PC-9 (cell line): ENCODE measurements at regions not wholly inside any gene's neighbourhood (a gene's known extent, or its start where the extent isn't known, plus 50 kb on each side); places are given as distances from the start of the nearest gene placed in this dataset.

ENCODE experiments used
- BruUV-seq: library from RNA; stranded (reverse); fragments of 400-500 nt; replicated peaks from 2 replicates; lab custom pipeline; 2021; lab: Mats Ljungman, UMichigan
- CTCF ChIA-PET: fragments of 300-600 bp; sonication (Branson Sonifier 250); formaldehyde crosslinking; loops from one replicate; lab custom pipeline; 2022; ENCODE audit warnings: antibody characterized with exemption; lab: Charles Lee
- POLR2A ChIA-PET: fragments of 300-600 bp; sonication (Branson Sonifier 250); formaldehyde crosslinking; loops from one replicate; lab custom pipeline; 2022; ENCODE audit warnings: antibody characterized with exemption; ENCODE audit not compliant: unreplicated experiment; lab: Charles Lee
- DNase-seq, 2 experiments: peaks; one replicate each; pipeline versions ENCODE4 v3.0.0 to v3.0.0-alpha.2; 2015 to 2022; ENCODE audit warnings: mixed read lengths in 1 of 2
- H2AFZ ChIP-seq: fragments of 200-600 bp; sonication (generic); 2 replicates; pipeline ENCODE4 v1.8.1; 2017; ENCODE audit warnings: antibody characterized with exemption
- H3F3A ChIP-seq: fragments of 200-600 bp; sonication (generic); 2 replicates; pipeline ENCODE4 v1.8.1; 2017; ENCODE audit warnings: antibody characterized with exemption, mild to moderate bottlenecking, low read depth; ENCODE audit not compliant: insufficient read depth
- H3K27ac ChIP-seq: fragments of 200-600 bp; sonication (generic); 2 replicates; pipeline ENCODE4 v1.6.1; 2016; ENCODE audit warnings: mixed run types
- H3K27me3 ChIP-seq: fragments of 200-600 bp; sonication (generic); 2 replicates; pipeline ENCODE4 v1.6.1; 2016; ENCODE audit warnings: low read depth, mixed run types; ENCODE audit not compliant: insufficient read depth
- H3K36me3 ChIP-seq: fragments of 200-600 bp; sonication (generic); 2 replicates; pipeline ENCODE4 v1.6.1; 2016; ENCODE audit warnings: low read depth, mixed run types
- H3K4me1 ChIP-seq: fragments of 200-600 bp; sonication (generic); replicated peaks from 2 replicates; pipeline ENCODE4 v1.6.1; 2016; ENCODE audit warnings: mixed run types; ENCODE audit not compliant: insufficient read depth
- H3K4me2 ChIP-seq: fragments of 200-600 bp; sonication (generic); 2 replicates; pipeline ENCODE4 v1.6.1; 2017; ENCODE audit warnings: mixed run types
- H3K4me3 ChIP-seq: fragments of 200-600 bp; sonication (generic); 2 replicates; pipeline ENCODE4 v1.6.1; 2016; ENCODE audit warnings: mixed run types
- H3K79me2 ChIP-seq: fragments of 200-600 bp; sonication (generic); 2 replicates; pipeline ENCODE4 v1.6.1; 2017; ENCODE audit warnings: low read depth, mixed run types
- H3K9me2 ChIP-seq: fragments of 200-600 bp; sonication (generic); 2 replicates; pipeline ENCODE4 v1.8.1; 2017; ENCODE audit warnings: mild to moderate bottlenecking; ENCODE audit not compliant: insufficient read depth
- H3K9me3 ChIP-seq: fragments of 200-600 bp; sonication (generic); 2 replicates; pipeline ENCODE4 v1.8.1; 2016; ENCODE audit warnings: low read depth; ENCODE audit not compliant: insufficient read depth
- H4K20me1 ChIP-seq: fragments of 200-600 bp; sonication (generic); 2 replicates; pipeline ENCODE4 v1.8.1; 2017; ENCODE audit not compliant: insufficient read depth
- CTCF ChIP-seq: fragments of 200-600 bp; sonication (generic); conservative IDR thresholded peaks from 2 replicates; pipeline ENCODE4 v1.6.1; 2017; ENCODE audit warnings: mixed run types, antibody characterized with exemption, mild to moderate bottlenecking, moderate library complexity
- EZH2 ChIP-seq: fragments of 200-600 bp; sonication (generic); IDR thresholded peaks from 2 replicates; pipeline ENCODE4 v1.8.0; 2017; ENCODE audit warnings: antibody characterized with exemption, low read depth
- intact Hi-C: fragments of 100-400 bp; cut with micrococcal nuclease; formaldehyde crosslinking; loops from one replicate; pipeline ENCODE4 v1.10.0; 2022; ENCODE audit not compliant: unreplicated experiment

GRCh38 chr1:29960876-29961275 is 724.6 kb downstream of the PTPRU start:
- Histone ChIP-seq H4K20me1 (no peaks in the 10 kb centered on the region), H3K79me2 (no peaks in the 10 kb centered on the region), H3K9me2 (no peaks in the 10 kb centered on the region), H2AFZ (no peak overlapping the region), H3K4me2 (no peak overlapping the region), H3K27me3 (no peaks in the 10 kb centered on the region), H3K36me3 (no peaks in the 10 kb centered on the region), H3F3A (no peaks in the 10 kb centered on the region), H3K27ac (no peak overlapping the region), H3K4me1 (no peaks in the 10 kb centered on the region), H3K4me3 (no peak overlapping the region), H3K9me3 (no peaks in the 10 kb centered on the region)
- BruUV-seq = no TSS peak
- POLR2A ChIA-PET = no interaction called here
- TF ChIP-seq EZH2 (no peak), CTCF (no peak)
- intact Hi-C loops = no loop called here
- CTCF ChIA-PET = no interaction called here
- DNase-seq = no peak

DNA sequence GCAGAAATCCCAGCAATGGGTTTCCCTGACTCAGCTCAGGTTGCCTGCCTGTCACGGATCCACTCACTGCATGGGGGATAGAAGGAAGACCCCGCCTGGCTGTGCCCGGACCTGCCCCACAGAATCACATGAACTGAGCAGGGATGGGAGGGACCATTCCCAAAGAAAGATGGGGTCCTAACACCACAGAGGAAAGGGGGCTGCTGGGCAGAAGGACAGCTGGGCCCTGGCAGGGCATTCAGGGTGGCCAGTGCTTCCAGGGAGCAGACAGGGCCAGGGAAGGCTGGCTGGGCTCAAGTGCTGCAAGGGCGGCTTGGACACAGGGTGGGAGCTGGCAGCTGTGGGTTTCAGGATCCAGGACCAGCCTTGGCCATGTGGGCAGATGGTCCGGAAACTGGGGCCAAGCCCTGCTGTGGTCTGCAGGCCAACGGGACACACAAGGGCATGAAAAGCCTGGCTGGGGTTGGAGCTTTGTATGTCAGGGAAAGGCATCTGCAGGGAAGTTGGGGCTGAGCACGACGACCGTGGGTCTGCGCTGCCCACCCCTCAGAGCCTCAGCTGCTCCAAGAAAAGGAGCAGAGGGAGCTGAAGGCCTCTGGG is 723.9 kb downstream of the PTPRU start:
- POLR2A ChIA-PET = no interaction called here
- H3K4me2 ChIP-seq = no peak overlapping the region
- no peak for TF ChIP-seq CTCF
- no peak for TF ChIP-seq EZH2
- no peak overlapping the region for H3K27ac ChIP-seq
- no peaks in the 10 kb centered on the region for H3K4me1 ChIP-seq
- CTCF ChIA-PET = no interaction called here
- no peak overlapping the region for H3K4me3 ChIP-seq
- intact Hi-C loops = no loop called here
- H2AFZ ChIP-seq = no peak overlapping the region
- no TSS peak for BruUV-seq
- no peak for DNase-seq
- no peaks in the 10 kb centered on the region for H3K9me3 ChIP-seq
- H4K20me1 ChIP-seq = no peaks in the 10 kb centered on the region
- no peaks in the 10 kb centered on the region for H3K36me3 ChIP-seq
- no peaks in the 10 kb centered on the region for H3K27me3 ChIP-seq
- H3K79me2 ChIP-seq = no peaks in the 10 kb centered on the region
- no peaks in the 10 kb centered on the region for H3F3A ChIP-seq
- no peaks in the 10 kb centered on the region for H3K9me2 ChIP-seq

DNA sequence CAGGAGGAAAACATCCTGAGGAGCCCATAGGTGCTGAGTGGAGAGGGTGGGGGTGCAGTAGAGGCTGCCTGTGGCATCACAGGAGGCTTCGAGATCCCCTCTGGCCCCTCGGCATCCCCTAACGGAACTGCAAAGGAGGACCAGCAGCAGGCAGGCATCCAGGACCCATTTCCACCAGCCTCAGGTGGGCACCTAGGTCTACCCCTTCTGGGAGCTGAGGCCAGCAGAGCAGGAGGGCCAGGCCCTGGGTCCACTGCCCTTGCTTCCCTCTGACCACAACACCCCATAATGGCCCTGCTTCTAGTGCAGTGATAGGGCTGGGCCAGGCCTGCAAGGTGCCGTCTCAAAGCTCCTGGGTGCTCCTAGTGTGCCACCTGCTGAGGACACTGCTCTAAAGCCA is 723.0 kb downstream of the PTPRU start:
- no peak overlapping the region for H3K4me2 ChIP-seq
- no peaks in the 10 kb centered on the region for H3K9me3 ChIP-seq
- H3K4me3 ChIP-seq = no peak overlapping the region
- H2AFZ ChIP-seq = no peak overlapping the region
- H4K20me1 ChIP-seq = no peaks in the 10 kb centered on the region
- H3K36me3 ChIP-seq = no peaks in the 10 kb centered on the region
- no peaks in the 10 kb centered on the region for H3K79me2 ChIP-seq
- no peak overlapping the region for H3K27ac ChIP-seq
- DNase-seq = no peak
- no peaks in the 10 kb centered on the region for H3K4me1 ChIP-seq
- intact Hi-C loops = no loop called here
- no peaks in the 10 kb centered on the region for H3K27me3 ChIP-seq
- POLR2A ChIA-PET = no interaction called here
- no TSS peak for BruUV-seq
- TF ChIP-seq EZH2 = no peak
- TF ChIP-seq CTCF = no peak
- H3K9me2 ChIP-seq = no peaks in the 10 kb centered on the region
- no peaks in the 10 kb centered on the region for H3F3A ChIP-seq
- CTCF ChIA-PET = no interaction called here
